Activated CD8-positive, alpha-beta memory T cell treated with anti-CD3 and anti-CD28 coated beads, Interleukin-2, amount 10 ng/mL, durations not matched to agents 7 days and 5 days (primary cell): ENCODE measurements at regions not wholly inside any gene's neighbourhood (a gene's known extent, or its start where the extent isn't known, plus 50 kb on each side); places are given as distances from the start of the nearest gene placed in this dataset.

Experiments
- ATAC-seq: fragments of 150-1000 bp; cut with Tn5 transposase; one replicate; pipeline ENCODE4 v1.10.0; 2021; ENCODE audit warnings: moderate library complexity
- CTCF ChIA-PET: fragments of 350-600 bp; sonication (Branson Sonifier 250); formaldehyde crosslinking; loops from one replicate; lab custom pipeline; 2021; ENCODE audit warnings: antibody characterized with exemption; lab: Charles Lee
- DNase-seq: peaks from one replicate; pipeline ENCODE4 v3.0.0-alpha.2; 2020
- H3K27ac Mint-ChIP-seq: one replicate; pipeline ENCODE4 v1.8.0; 2021; ENCODE audit warnings: mild to moderate bottlenecking, mixed read lengths
- H3K27me3 Mint-ChIP-seq: one replicate; pipeline ENCODE4 v1.8.0; 2021; ENCODE audit warnings: mixed read lengths
- H3K36me3 Mint-ChIP-seq: one replicate; pipeline ENCODE4 v1.8.0; 2021; ENCODE audit warnings: mild to moderate bottlenecking, mixed read lengths
- H3K4me1 Mint-ChIP-seq: one replicate; pipeline ENCODE4 v1.8.0; 2021; ENCODE audit warnings: mixed read lengths
- H3K4me3 Mint-ChIP-seq: one replicate; pipeline ENCODE4 v1.8.0; 2021; ENCODE audit warnings: mild to moderate bottlenecking, moderate library complexity, mixed read lengths
- H3K9me3 Mint-ChIP-seq: one replicate; pipeline ENCODE4 v1.8.0; 2022; ENCODE audit warnings: low read depth, mixed read lengths

GRCh38 chr15:31842532-31843195 is 187.7 kb upstream of the CHRNA7 start:
- CTCF ChIA-PET = no interaction called here
- Mint-ChIP-seq H3K27ac (no peak overlapping the region), H3K9me3 (no peaks in the 10 kb centered on the region), H3K4me3 (no peak overlapping the region), H3K36me3 (no peaks in the 10 kb centered on the region), H3K27me3 (no peaks in the 10 kb centered on the region), H3K4me1 (no peaks in the 10 kb centered on the region)
- no peak for ATAC-seq
- DNase-seq = no peak

- H3K4me1 Mint-ChIP-seq = no peaks in the 10 kb centered on the region
- no peak overlapping the region for H3K27ac Mint-ChIP-seq
- no peaks in the 10 kb centered on the region for H3K36me3 Mint-ChIP-seq
- H3K9me3 Mint-ChIP-seq = no peaks in the 10 kb centered on the region
- CTCF ChIA-PET = no interaction called here
- peaks cover 2% of the 10 kb centered on the region for H3K27me3 Mint-ChIP-seq
- DNase-seq (no peak), ATAC-seq (no peak)
- H3K4me3 Mint-ChIP-seq = no peak overlapping the region
These were observed 186.8 kb upstream of the CHRNA7 start for GRCh38 chr15:31843426-31844055.

- H3K9me3 Mint-ChIP-seq = no peaks in the 10 kb centered on the region
- CTCF ChIA-PET = no interaction called here
- no peak overlapping the region for H3K4me3 Mint-ChIP-seq
- H3K4me1 Mint-ChIP-seq = no peaks in the 10 kb centered on the region
- DNase-seq = no peak
- no peak for ATAC-seq
- H3K36me3 Mint-ChIP-seq = no peaks in the 10 kb centered on the region
- H3K27me3 Mint-ChIP-seq = peaks cover 3% of the 10 kb centered on the region
- H3K27ac Mint-ChIP-seq = no peak overlapping the region
These were observed 184.5 kb upstream of the CHRNA7 start for GRCh38 chr15:31845791-31846190.

- no peaks in the 10 kb centered on the region for H3K9me3 Mint-ChIP-seq
- H3K36me3 Mint-ChIP-seq = no peaks in the 10 kb centered on the region
- CTCF ChIA-PET = no interaction called here
- DNase-seq (no peak), ATAC-seq (no peak)
- H3K4me3 Mint-ChIP-seq = no peak overlapping the region
- H3K27ac Mint-ChIP-seq = no peak overlapping the region
- H3K4me1 Mint-ChIP-seq = no peaks in the 10 kb centered on the region
- peaks cover 3% of the 10 kb centered on the region for H3K27me3 Mint-ChIP-seq
These were observed 182.4 kb upstream of the CHRNA7 start for GRCh38 chr15:31847961-31848360.

- Mint-ChIP-seq H3K27ac (no peak overlapping the region), H3K36me3 (no peaks in the 10 kb centered on the region), H3K27me3 (peaks cover 8% of the 10 kb centered on the region), H3K9me3 (no peaks in the 10 kb centered on the region), H3K4me3 (no peak overlapping the region), H3K4me1 (no peaks in the 10 kb centered on the region)
- no peak for ATAC-seq
- CTCF ChIA-PET = interaction anchor here (0.6 kb wide), 1 partner anchor 275 kb away, joined by 4 read pairs; no protein-coding TSS in a partner anchor
- no peak for DNase-seq
These were observed 181.7 kb upstream of the CHRNA7 start for GRCh38 chr15:31848621-31849020.

GRCh38 chr15:31852933-31853799 is 177.1 kb upstream of the CHRNA7 start:
- no peak for ATAC-seq
- Mint-ChIP-seq H3K36me3 (no peaks in the 10 kb centered on the region), H3K4me3 (no peak overlapping the region), H3K4me1 (no peaks in the 10 kb centered on the region), H3K9me3 (no peaks in the 10 kb centered on the region), H3K27me3 (peaks cover 18% of the 10 kb centered on the region), H3K27ac (no peak overlapping the region)
- no peak for DNase-seq
- CTCF ChIA-PET = no interaction called here

GRCh38 chr15:31856581-31856980 is 173.7 kb upstream of the CHRNA7 start:
- no peaks in the 10 kb centered on the region for H3K4me1 Mint-ChIP-seq
- CTCF ChIA-PET = interaction anchor here (1.4 kb wide), 1 partner anchor 11 kb away, joined by 4 read pairs; no protein-coding TSS in a partner anchor
- ATAC-seq (no peak), DNase-seq (no peak)
- H3K36me3 Mint-ChIP-seq = no peaks in the 10 kb centered on the region
- peaks cover 16% of the 10 kb centered on the region for H3K27me3 Mint-ChIP-seq
- no peak overlapping the region for H3K27ac Mint-ChIP-seq
- no peaks in the 10 kb centered on the region for H3K9me3 Mint-ChIP-seq
- H3K4me3 Mint-ChIP-seq = no peak overlapping the region

- no peaks in the 10 kb centered on the region for H3K4me1 Mint-ChIP-seq
- H3K4me3 Mint-ChIP-seq = no peak overlapping the region
- ATAC-seq (no peak), DNase-seq (no peak)
- CTCF ChIA-PET = interaction anchor here (1.4 kb wide), 1 partner anchor 10 kb away, joined by 4 read pairs; no protein-coding TSS in a partner anchor
- no peaks in the 10 kb centered on the region for H3K36me3 Mint-ChIP-seq
- no peak overlapping the region for H3K27ac Mint-ChIP-seq
- peaks cover 19% of the 10 kb centered on the region for H3K27me3 Mint-ChIP-seq
- no peaks in the 10 kb centered on the region for H3K9me3 Mint-ChIP-seq
These were observed 173.1 kb upstream of the CHRNA7 start for GRCh38 chr15:31857194-31857593.

- DNase-seq (no peak), ATAC-seq (no peak)
- Mint-ChIP-seq H3K4me1 (no peaks in the 10 kb centered on the region), H3K4me3 (no peak overlapping the region), H3K27ac (no peak overlapping the region), H3K36me3 (no peaks in the 10 kb centered on the region), H3K9me3 (no peaks in the 10 kb centered on the region), H3K27me3 (peaks cover 20% of the 10 kb centered on the region)
- CTCF ChIA-PET = no interaction called here
These were observed 172.3 kb upstream of the CHRNA7 start for GRCh38 chr15:31858026-31858425.

GRCh38 chr15:31866248-31866647 is 164.1 kb upstream of the CHRNA7 start:
- H3K36me3 Mint-ChIP-seq = no peaks in the 10 kb centered on the region
- no peaks in the 10 kb centered on the region for H3K9me3 Mint-ChIP-seq
- DNase-seq = no peak
- CTCF ChIA-PET = no interaction called here
- no peak for ATAC-seq
- H3K4me1 Mint-ChIP-seq = peaks cover 10% of the 10 kb centered on the region
- H3K4me3 Mint-ChIP-seq = no peak overlapping the region
- H3K27ac Mint-ChIP-seq = no peak overlapping the region
- H3K27me3 Mint-ChIP-seq = peaks cover 40% of the 10 kb centered on the region

- Mint-ChIP-seq H3K4me1 (peaks cover 10% of the 10 kb centered on the region), H3K4me3 (no peak overlapping the region), H3K27ac (no peak overlapping the region), H3K36me3 (no peaks in the 10 kb centered on the region), H3K9me3 (no peaks in the 10 kb centered on the region), H3K27me3 (peaks cover 45% of the 10 kb centered on the region)
- CTCF ChIA-PET = interaction anchor here (0.6 to 1.9 kb wide), 8 partner anchors 8 to 959 kb away, joined by 3 to 7 read pairs (median 3); no protein-coding TSS in a partner anchor
- DNase-seq = peak; percentile 67
- no peak for ATAC-seq
These were observed 162.5 kb upstream of the CHRNA7 start for GRCh38 chr15:31867536-31868442.

- Mint-ChIP-seq H3K36me3 (no peaks in the 10 kb centered on the region), H3K4me3 (peak overlapping the region; percentile 66), H3K4me1 (peaks cover 10% of the 10 kb centered on the region), H3K9me3 (no peaks in the 10 kb centered on the region), H3K27me3 (peaks cover 50% of the 10 kb centered on the region), H3K27ac (no peak overlapping the region)
- CTCF ChIA-PET = no interaction called here
- DNase-seq (no peak), ATAC-seq (no peak)
These were observed 160.5 kb upstream of the CHRNA7 start for GRCh38 chr15:31869686-31870307.
